DMS79 (cell line): ENCODE measurements at regions not wholly inside any gene's neighbourhood (a gene's known extent, or its start where the extent isn't known, plus 50 kb on each side); places are given as distances from the start of the nearest gene placed in this dataset.

ENCODE experiments used
- DNase-seq: peaks from one replicate; lab custom pipeline; 2025; lab: John Stamatoyannopoulos, UW

- no peak for DNase-seq
These were observed 143.6 kb downstream of the COPRS start for GRCh38 chr17:31715446-31715845.

- DNase-seq: no peak
These were observed 154.6 kb downstream of the COPRS start for GRCh38 chr17:31704483-31704882.

GRCh38 chr17:31702041-31702440, 157.0 kb downstream of the COPRS start:
- DNase-seq: no peak

GRCh38 chr17:31700973-31701372, 158.1 kb downstream of the COPRS start:
- DNase-seq: no peak

GRCh38 chr17:31699886-31700285, 159.2 kb downstream of the COPRS start:
- DNase-seq: no peak

GRCh38 chr17:31699281-31699680, 159.8 kb downstream of the COPRS start:
- no peak for DNase-seq

- DNase-seq: no peak
These were observed 160.3 kb downstream of the COPRS start for GRCh38 chr17:31698751-31699150.

GRCh38 chr17:31697838-31698237, 161.2 kb downstream of the COPRS start:
- no peak for DNase-seq

GRCh38 chr17:31696703-31697325, 162.2 kb downstream of the COPRS start:
- no peak for DNase-seq

GRCh38 chr17:31696184-31696602, 162.9 kb downstream of the COPRS start:
- no peak for DNase-seq

GRCh38 chr17:31695456-31696090, 163.5 kb downstream of the COPRS start:
- no peak for DNase-seq

- no peak for DNase-seq
These were observed 165.4 kb downstream of the COPRS start for GRCh38 chr17:31693433-31694220.

- no peak for DNase-seq
These were observed 166.4 kb downstream of the COPRS start for GRCh38 chr17:31692632-31693031.

- no peak for DNase-seq
These were observed 167.0 kb downstream of the COPRS start for GRCh38 chr17:31692027-31692426.

GRCh38 chr17:31691251-31691905, 167.7 kb downstream of the COPRS start:
- no peak for DNase-seq

- DNase-seq: no peak
These were observed 168.9 kb downstream of the COPRS start for GRCh38 chr17:31690151-31690551.

GRCh38 chr17:31688701-31689100, 170.3 kb downstream of the COPRS start:
- no peak for DNase-seq

- no peak for DNase-seq
These were observed 171.4 kb downstream of the COPRS start for GRCh38 chr17:31687505-31688126.

GRCh38 chr17:31686495-31686894, 172.5 kb downstream of the COPRS start:
- no peak for DNase-seq

GRCh38 chr17:31684901-31685300, 174.1 kb downstream of the COPRS start:
- no peak for DNase-seq

GRCh38 chr17:31680126-31680525, 178.9 kb downstream of the COPRS start:
- DNase-seq: no peak

GRCh38 chr17:31679667-31680066, 179.4 kb downstream of the COPRS start:
- no peak for DNase-seq
